ENCODE measurements at regions not wholly inside any gene's neighbourhood (a gene's known extent, or its start where the extent isn't known, plus 50 kb on each side); places are given as distances from the start of the nearest gene placed in this dataset.

GRCh38 chr6:167583412-167583811, 243.3 kb upstream of the AFDN start:
- TF ChIP-seq POLR2AphosphoS5 (IDR thresholded peaks at IDR 0.05; ENCODE audit: low read depth, low read length) (no peak), MAX (IDR thresholded peaks at IDR 0.05) (no peak), SP1 (IDR thresholded peaks at IDR 0.05; ENCODE audit: low read depth) (no peak), EZH2 (IDR thresholded peaks at IDR 0.05) (no peak), ZNF274 (IDR thresholded peaks at IDR 0.05; ENCODE audit: low read depth, low read length) (no peak)

Measured in HCT116 (cell line).